Ishikawa (cell line): ENCODE measurements at regions not wholly inside any gene's neighbourhood (a gene's known extent, or its start where the extent isn't known, plus 50 kb on each side); places are given as distances from the start of the nearest gene placed in this dataset.

Experiments used
- CREB1 ChIP-seq: IDR thresholded peaks from 2 replicates; pipeline ENCODE4 v1.6.1; 2012; ENCODE audit warnings: low read depth
- EGR1 ChIP-seq: IDR thresholded peaks from 2 replicates; pipeline ENCODE4 v1.6.1; 2012
- EP300 ChIP-seq: IDR thresholded peaks from 2 replicates; pipeline ENCODE4 v1.6.1; 2012; ENCODE audit warnings: borderline replicate concordance
- REST ChIP-seq: IDR thresholded peaks from 2 replicates; pipeline ENCODE4 v1.6.1; 2012; ENCODE audit warnings: low read depth, mild to moderate bottlenecking
- TAF1 ChIP-seq: IDR thresholded peaks from 2 replicates; pipeline ENCODE4 v1.6.1; 2012; ENCODE audit warnings: low read depth, mild to moderate bottlenecking
- TCF12 ChIP-seq: IDR thresholded peaks from 2 replicates; pipeline ENCODE4 v1.6.1; 2012; ENCODE audit warnings: low read depth
- YY1 ChIP-seq: IDR thresholded peaks from 2 replicates; pipeline ENCODE4 v1.6.1; 2012; ENCODE audit warnings: low read depth
- ZBTB7A ChIP-seq: IDR thresholded peaks from 2 replicates; pipeline ENCODE4 v1.6.1; 2012; ENCODE audit warnings: low read depth
- TF ChIP-seq, protein P1 (sequence below): IDR thresholded peaks from 2 replicates; pipeline ENCODE4 v1.6.1; 2012

DNA sequence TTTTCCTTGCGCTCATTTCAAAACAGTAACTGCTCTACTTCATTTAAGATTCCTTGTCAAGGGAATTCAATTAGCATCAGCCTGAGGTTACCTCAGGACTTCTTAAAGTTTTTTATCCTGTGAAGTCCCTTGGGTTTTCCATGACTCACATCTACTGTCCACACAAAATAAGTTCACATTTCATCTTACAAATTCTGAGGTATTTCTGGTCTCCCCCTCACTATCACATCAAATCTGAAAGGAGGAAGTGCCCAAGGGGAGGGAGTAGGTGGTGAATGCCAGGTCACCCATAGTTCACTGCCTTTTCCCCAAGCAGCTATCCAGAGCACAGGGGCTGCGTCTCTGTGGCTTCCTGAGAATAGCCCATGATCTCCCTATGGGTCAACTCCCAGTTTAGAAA is 227.1 kb upstream of the NREP start:
- TF ChIP-seq CREB1 (no peak), TAF1 (no peak), REST (no peak), TCF12 (no peak), ZBTB7A (no peak), EGR1 (no peak), YY1 (no peak), EP300 (no peak)
- TF ChIP-seq, protein P1, sequence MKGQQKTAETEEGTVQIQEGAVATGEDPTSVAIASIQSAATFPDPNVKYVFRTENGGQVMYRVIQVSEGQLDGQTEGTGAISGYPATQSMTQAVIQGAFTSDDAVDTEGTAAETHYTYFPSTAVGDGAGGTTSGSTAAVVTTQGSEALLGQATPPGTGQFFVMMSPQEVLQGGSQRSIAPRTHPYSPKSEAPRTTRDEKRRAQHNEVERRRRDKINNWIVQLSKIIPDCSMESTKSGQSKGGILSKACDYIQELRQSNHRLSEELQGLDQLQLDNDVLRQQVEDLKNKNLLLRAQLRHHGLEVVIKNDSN: no peak
